Heart right ventricle (tissue), 16 donors: ENCODE measurements at regions not wholly inside any gene's neighbourhood (a gene's known extent, or its start where the extent isn't known, plus 50 kb on each side); places are given as distances from the start of the nearest gene placed in this dataset.
A peak's percentile ranks its signal among the peaks of the same experiment; 100 is the strongest.

Experiments used
- ATAC-seq, 8 donors: fragments of 200-7000 bp; cut with Tn5 transposase; one replicate each; pipeline ENCODE4 v1.9.1; 2020; ENCODE audit warnings: mild to moderate bottlenecking in 8 of 8, moderate library complexity in 8 of 8, moderate number of reproducible peaks in 1 of 8
- DNase-seq, 2 donors: peaks; one replicate each; pipeline ENCODE4 v3.0.0-alpha.2; 2020
- H3K27ac ChIP-seq, 10 donors: fragments of 200-600 bp; sonication (generic) in 2 of 10; one replicate each; pipeline versions ENCODE4 v1.5.0 to v1.8.0; 2020 to 2022; ENCODE audit warnings: mild to moderate bottlenecking in 3 of 10
- H3K27me3 ChIP-seq, 7 donors: fragments of 200-600 bp; one replicate each; pipeline ENCODE4 v1.8.0; 2021 to 2022; ENCODE audit warnings: mild to moderate bottlenecking in 2 of 7
- H3K36me3 ChIP-seq, 9 donors: fragments of 200-600 bp; sonication (generic) in 1 of 9; one replicate each; pipeline versions ENCODE4 v1.5.0 to v1.8.0; 2020 to 2022; ENCODE audit warnings: mild to moderate bottlenecking in 2 of 9
- H3K4me1 ChIP-seq, 9 donors: fragments of 200-600 bp; sonication (generic) in 1 of 9; one replicate each; pipeline versions ENCODE4 v1.5.0 to v1.8.0; 2020 to 2022; ENCODE audit warnings: mild to moderate bottlenecking in 4 of 9
- H3K4me3 ChIP-seq, 10 donors: fragments of 200-600 bp; sonication (generic) in 2 of 10; one replicate each; pipeline versions ENCODE4 v1.5.0 to v1.8.0; 2020 to 2022; ENCODE audit warnings: mild to moderate bottlenecking in 7 of 10, moderate library complexity in 2 of 10
- H3K9me3 ChIP-seq, 11 donors: fragments of 200-600 bp in 10 of 11; sonication (generic) in 2 of 11; one replicate each; pipeline versions ENCODE4 v1.5.0 to v1.8.0; 2013 to 2022; ENCODE audit warnings: mild to moderate bottlenecking in 2 of 11, control low read depth in 1 of 11, moderate library complexity in 1 of 11
- WGBS, 2 donors: extraction: QIAGEN DNeasy Blood & Tissue Kit; methylation state at CpG; one replicate each; pipeline ENCODE4 v1.1.7; 2013; ENCODE audit warnings: inconsistent platforms in 1 of 2; 5-methylcytosine and 5-hydroxymethylcytosine counted together
- intact Hi-C, 10 donors: fragments of 100-400 bp; cut with DNase I; formaldehyde crosslinking; loops; one replicate each; pipeline versions ENCODE4 v1.11.1 to v1.14.2; 2022
- TF ChIP-seq, protein P1 (sequence below), 9 donors: fragments of 200-600 bp; sonication (generic) in 2 of 9; IDR thresholded peaks; one replicate each; pipeline versions ENCODE4 v1.5.0 to v1.8.0; 2021 to 2022; ENCODE audit warnings: antibody characterized with exemption in 9 of 9, mild to moderate bottlenecking in 5 of 9, moderate library complexity in 1 of 9
- donor health status: Arrhythmogenic right ventricular cardiomyopathy.
- donor health status: ischemic (EF 13 %, LVEDD 7.1; RV severe dilation, severe dysfunction).
- donor health status: healthy with polysubstance abuse.
- donor health status: DM: no; HTN: yes; CAD: no.
- donor health status: DM: no; HTN: no; CAD: no.
- donor health status: ischemic (EF 25% LVEDD 6.9; RV normal size, moderate dysfunction).
- donor health status: ischemic (EF 25% LVEDD 5.7; RV mildly dilated, moderate dysfunction).
- donor health status: healthy.
- donor health status: DM: yes; HTN: yes; CAD: no.
- donor health status: Ischemic cardiomyopathy.
- donor health status: ischemic (EF 35%, LVEDD 5.7; RV mildly dilated, moderate dysfunction).
- donor health status: nonischemic (EF 11% LVEDD 7.7; RV severe dilation, severe dysfunction).
- donor health status: DM: yes; HTN: yes; CAD: no.
- donor health status: PGD.
- donor health status: ischemic (EF 29% LVEDD 5.4; RV normal size, mild dysfunction).
- donor health status: nonischemic (EF 23%, LVEDD 6.1; RV moderate dilation, normal function).

DNA sequence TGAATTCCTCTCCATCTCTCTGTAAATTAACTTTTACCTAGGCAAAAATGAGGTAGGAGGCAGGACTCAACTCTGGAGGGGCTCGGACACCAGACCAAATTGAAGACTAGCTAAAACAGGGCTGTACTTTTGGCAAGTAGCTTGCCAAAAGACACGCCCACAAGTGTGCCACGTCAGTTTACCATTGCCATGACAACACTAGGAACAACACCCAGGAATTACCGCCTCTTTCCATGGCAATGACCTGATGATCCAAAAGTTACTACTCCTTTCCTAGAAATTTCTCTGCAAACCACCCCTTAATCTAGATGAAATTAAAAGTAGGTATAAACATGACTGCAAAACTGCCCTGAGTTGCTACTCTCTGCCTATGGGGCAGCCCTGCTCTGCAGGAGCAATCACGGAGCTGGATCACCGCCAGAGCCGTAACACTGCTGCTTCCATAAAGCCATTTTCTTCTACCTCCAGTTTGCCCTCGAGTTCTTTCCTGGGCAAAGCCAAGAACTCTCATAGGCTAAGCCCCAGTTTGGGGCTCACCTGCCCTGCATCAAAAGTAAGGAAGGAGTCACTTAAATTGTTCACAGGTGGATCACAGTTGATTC is 66.0 kb upstream of the FAM136A start:
- TF ChIP-seq, protein P1, sequence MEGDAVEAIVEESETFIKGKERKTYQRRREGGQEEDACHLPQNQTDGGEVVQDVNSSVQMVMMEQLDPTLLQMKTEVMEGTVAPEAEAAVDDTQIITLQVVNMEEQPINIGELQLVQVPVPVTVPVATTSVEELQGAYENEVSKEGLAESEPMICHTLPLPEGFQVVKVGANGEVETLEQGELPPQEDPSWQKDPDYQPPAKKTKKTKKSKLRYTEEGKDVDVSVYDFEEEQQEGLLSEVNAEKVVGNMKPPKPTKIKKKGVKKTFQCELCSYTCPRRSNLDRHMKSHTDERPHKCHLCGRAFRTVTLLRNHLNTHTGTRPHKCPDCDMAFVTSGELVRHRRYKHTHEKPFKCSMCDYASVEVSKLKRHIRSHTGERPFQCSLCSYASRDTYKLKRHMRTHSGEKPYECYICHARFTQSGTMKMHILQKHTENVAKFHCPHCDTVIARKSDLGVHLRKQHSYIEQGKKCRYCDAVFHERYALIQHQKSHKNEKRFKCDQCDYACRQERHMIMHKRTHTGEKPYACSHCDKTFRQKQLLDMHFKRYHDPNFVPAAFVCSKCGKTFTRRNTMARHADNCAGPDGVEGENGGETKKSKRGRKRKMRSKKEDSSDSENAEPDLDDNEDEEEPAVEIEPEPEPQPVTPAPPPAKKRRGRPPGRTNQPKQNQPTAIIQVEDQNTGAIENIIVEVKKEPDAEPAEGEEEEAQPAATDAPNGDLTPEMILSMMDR (IDR thresholded peaks at IDR 0.05) = no peak
- no peaks in the 10 kb centered on the region for H3K36me3 ChIP-seq
- H3K27ac ChIP-seq = no peak overlapping the region
- H3K9me3 ChIP-seq = peaks cover 0 to 5% (median 0%) of the 10 kb centered on the region in 11 donors
- 60 to 61% methylated on average over 8 of the region's 8 CpGs for WGBS, 2 donors
- H3K4me3 ChIP-seq = no peak overlapping the region
- intact Hi-C loops = no loop called here
- DNase-seq (no peak), ATAC-seq (no peak)
- H3K27me3 ChIP-seq = no peaks in the 10 kb centered on the region
- H3K4me1 ChIP-seq = no peaks in the 10 kb centered on the region

DNA sequence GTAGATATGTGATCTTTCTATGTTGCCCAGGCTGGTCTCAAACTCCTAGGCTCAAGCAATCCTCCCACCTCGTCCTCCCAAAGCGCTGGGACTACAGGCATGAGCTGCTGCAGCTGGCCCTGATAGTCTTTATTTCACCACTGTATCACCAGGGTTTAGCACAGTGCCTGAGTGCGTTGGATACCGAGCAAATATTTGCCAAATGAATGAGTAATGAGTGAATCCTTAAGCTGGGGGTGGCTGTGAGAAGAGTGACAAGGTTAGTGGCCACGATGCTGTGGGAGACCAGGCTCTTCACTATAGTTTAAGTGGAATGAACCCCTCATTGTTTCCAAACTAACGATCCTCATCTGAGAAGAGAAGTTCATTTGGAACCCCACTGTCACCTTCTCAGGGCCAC is 60.8 kb upstream of the FAM136A start:
- DNase-seq = no peak
- intact Hi-C loops = no loop called here
- Histone ChIP-seq H3K4me3 (no peak overlapping the region), H3K27ac (no peak overlapping the region), H3K4me1 (peaks cover 0 to 7% (median 3%) of the 10 kb centered on the region in 9 donors), H3K9me3 (no peaks in the 10 kb centered on the region), H3K27me3 (peaks cover 0 to 3% (median 0%) of the 10 kb centered on the region in 7 donors), H3K36me3 (no peaks in the 10 kb centered on the region)
- no peak for ATAC-seq
- TF ChIP-seq, protein P1 (IDR thresholded peaks at IDR 0.05) = no peak
- WGBS, 2 donors = 78 to 81% methylated on average over 6 of the region's 6 CpGs

GRCh38 chr2:70360661-70361270 is 58.9 kb upstream of the FAM136A start:
- Histone ChIP-seq H3K27ac (no peak overlapping the region), H3K27me3 (peaks cover 0 to 3% (median 0%) of the 10 kb centered on the region in 7 donors), H3K4me3 (no peak overlapping the region), H3K9me3 (no peaks in the 10 kb centered on the region), H3K4me1 (peaks cover 0 to 19% (median 9%) of the 10 kb centered on the region in 9 donors), H3K36me3 (no peaks in the 10 kb centered on the region)
- 82 to 89% methylated on average over 3 of the region's 3 CpGs for WGBS, 2 donors
- ATAC-seq (no peak), DNase-seq (no peak)
- TF ChIP-seq, protein P1 (IDR thresholded peaks at IDR 0.05) = no peak
- intact Hi-C loops = no loop called here

DNA sequence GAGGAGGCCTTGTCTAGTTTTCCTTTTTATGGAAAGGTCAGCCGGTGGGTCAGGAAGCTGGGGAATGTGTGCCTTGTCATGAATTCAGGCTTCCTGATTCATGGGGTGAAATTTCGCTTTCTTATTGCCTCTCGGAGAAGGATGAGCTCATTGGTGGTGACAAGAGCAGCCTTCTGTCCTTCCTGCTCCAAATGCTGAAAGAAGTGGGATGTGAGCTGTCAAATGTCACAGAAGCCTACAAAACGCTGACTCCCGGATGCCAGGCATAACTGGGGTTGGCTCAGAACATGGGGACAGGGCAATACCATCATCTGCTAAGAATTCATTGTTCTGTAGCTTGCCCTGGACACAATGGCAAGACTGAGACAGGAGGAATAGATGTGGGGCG is 55.8 kb upstream of the FAM136A start:
- Histone ChIP-seq H3K9me3 (no peaks in the 10 kb centered on the region), H3K36me3 (no peaks in the 10 kb centered on the region), H3K4me1 (peaks cover 0 to 19% (median 9%) of the 10 kb centered on the region in 9 donors), H3K27me3 (peaks cover 0 to 12% (median 0%) of the 10 kb centered on the region in 7 donors), H3K4me3 (no peak overlapping the region), H3K27ac (peak overlapping the region in 1 of 10 donors; percentile 12)
- WGBS, 2 donors = 45 to 56% methylated on average over 6 of the region's 6 CpGs
- TF ChIP-seq, protein P1 (IDR thresholded peaks at IDR 0.05) = no peak
- DNase-seq (no peak), ATAC-seq (no peak)
- intact Hi-C loops = no loop called here
